ENCODE measurements at regions not wholly inside any gene's neighbourhood (a gene's known extent, or its start where the extent isn't known, plus 50 kb on each side); places are given as distances from the start of the nearest gene placed in this dataset.
A peak's percentile ranks its signal among the peaks of the same experiment; 100 is the strongest.

DNA sequence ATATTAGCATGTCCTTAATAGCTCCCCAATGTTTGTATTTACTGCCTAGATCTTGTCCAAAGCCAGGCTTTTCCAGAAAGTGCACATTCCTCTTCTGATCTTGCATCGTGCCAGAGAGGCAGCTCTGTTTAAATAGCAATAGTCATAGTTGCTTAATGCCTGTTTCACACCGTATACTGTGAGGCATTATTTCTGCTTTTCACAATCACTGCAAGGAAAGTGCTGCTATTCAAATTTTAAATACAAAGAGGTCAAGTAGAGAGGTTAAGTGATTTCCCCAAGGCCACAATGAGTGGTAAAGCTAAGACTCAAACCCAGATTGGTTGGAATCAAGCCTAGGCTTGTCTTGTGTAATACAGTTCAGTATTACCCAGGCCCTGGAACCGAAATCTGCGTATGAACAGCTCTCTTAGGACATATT lies 153.6 kb downstream of the SNX18 start:
- DNase-seq, result no peak

DNA sequence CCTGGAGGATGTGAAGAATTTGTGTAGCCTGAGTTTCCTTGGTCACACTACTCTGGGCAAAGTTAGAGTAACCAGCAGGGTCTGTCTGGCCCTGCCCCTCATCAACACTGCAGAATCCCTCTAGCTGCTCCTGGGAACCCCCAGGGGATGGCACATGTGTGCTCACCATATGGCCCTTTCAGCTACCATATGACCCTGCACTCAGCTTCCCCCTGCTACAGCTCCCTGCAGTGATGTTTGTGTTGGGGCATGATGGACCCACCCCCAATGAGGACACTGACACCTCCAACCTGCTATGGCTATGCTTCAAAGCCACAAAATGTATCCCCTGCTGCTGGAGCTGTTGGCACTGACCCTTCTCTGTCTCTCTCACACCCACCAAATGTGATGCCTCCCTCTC lies 152.7 kb downstream of the SNX18 start:
- DNase-seq, result no peak

DNA sequence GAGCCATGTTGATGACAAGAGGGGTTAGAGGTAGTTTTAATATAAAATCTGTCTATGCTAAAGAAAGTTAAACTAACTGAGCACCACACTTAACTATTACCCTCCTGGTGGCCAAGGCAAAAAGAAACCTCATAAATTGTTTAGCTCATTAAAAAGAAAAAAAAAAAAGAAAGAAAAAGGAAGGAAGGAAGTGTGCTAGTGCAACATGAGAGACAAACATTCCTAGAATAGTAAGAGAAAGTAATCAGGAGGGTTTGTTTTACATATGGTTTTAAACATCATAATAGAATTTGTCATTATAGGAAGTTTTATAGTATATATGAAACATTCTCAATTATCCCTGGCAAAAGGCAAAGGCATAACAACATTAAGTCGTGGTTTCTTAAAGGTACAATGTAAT lies 152.3 kb downstream of the SNX18 start:
- no peak for DNase-seq

DNA sequence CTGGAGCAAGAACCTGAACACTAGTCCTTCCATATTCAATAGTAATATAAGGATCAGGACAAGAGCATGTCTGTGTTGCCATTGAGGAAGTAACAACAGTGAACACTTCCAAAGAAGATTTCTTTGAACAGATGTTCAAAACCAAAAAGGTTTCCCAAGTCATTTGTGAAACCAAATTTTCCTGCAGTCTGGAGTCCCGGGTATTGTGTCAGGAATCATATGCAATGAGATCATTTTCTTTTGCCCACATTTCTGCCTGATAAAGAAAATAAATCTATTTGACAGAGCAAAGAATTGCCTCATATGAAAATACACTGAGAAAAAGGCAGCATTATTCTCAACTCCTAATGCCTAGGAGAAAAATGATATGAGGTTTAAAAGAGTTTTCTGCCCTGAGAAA lies 151.7 kb downstream of the SNX18 start:
- DNase-seq, result no peak

DNA sequence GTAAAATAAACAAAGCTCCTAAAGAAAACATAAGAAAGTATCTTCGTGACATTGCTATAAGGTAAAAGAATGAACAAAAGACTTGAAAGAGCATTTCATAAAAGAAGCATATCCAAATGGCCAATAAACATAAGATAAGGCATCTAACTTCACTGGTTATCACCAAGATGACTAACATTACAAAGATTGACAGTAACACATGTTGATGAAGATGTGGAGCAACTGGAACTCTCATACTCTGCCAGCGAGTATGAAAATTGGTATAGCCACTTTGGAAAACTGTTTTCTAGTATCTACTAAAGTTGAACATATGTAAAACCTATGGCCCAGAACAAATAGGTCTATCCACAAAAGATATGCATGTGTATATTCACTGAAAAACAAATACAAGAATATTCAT lies 150.5 kb downstream of the SNX18 start:
- no peak for DNase-seq

DNA sequence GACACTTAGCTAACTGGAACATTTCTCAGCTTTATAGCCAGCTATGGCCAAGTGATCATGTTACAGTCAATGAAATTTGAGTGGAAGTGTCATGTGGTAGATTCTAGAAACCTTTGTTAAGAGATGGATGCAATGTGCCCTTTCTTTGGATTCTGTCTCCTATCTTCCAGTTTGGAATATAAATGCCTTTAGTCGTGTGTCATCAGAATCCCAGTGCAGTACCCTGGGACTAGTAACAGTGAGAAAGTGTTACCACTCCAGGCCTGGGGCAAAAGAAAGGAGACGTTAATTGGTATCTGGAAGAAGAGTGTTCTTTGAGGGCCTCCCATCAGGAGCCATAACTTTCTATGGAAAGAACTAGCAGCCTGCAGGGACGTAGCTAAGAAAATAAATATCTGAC lies 149.6 kb downstream of the SNX18 start:
- no peak for DNase-seq

DNA sequence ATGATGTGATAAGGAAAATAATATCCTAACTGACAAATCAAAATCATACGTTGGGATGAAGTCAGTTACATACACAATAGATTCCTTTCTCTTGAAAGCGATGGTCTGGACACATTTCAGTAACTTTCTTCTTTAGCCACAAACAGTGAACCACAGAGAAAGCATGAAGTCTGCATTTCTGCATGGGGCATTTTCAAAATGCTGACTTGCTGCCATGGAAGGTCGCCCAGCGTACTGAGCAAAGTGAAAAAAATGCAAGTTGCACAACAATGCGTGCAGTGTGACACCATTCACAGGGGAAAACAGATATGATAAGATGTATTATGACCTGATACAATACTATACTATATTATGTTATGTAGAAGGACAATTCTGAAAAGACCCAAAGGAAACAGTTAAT lies 146.3 kb downstream of the SNX18 start:
- DNase-seq, result no peak

DNA sequence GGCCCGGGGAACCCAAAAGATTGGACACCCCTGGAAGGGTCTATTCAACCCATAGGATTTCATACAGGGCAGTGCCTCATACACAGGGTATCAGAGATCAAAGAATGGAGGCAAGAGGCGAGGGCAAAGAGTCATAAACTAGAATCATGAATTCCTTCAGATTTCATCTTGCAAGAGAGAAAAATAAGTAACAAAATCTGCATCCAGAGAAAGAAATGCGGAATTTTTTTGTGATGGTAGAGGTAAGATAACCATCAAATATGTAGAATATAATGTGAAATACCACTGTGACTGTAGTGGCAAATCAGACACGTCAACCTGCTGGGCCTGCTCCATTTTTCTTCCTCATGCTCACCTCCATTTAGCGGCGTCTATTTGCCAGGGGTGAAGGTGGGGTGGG lies 143.6 kb downstream of the SNX18 start:
- DNase-seq, result no peak

DNA sequence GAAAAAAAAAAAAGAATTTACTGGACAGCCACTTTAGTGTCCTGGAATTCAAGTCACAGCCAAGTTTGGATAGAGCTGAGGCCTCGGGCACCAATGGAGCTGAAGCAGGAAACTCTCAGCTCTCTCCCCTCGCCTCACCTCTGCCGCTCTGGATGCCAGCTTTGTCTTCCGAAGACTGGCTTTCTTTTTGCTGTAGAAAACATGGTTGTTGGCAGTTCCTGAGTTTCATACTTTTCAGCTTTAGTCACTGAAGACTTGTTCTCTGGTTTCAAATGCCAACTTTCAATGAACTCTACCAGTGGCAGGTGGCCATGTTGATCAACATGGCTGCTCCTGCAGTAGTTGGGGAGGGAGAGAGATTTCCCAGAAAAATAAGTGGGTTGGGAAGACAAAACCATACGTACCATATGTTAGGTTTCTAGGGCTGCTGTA lies 142.2 kb downstream of the SNX18 start:
- DNase-seq, result no peak

DNA sequence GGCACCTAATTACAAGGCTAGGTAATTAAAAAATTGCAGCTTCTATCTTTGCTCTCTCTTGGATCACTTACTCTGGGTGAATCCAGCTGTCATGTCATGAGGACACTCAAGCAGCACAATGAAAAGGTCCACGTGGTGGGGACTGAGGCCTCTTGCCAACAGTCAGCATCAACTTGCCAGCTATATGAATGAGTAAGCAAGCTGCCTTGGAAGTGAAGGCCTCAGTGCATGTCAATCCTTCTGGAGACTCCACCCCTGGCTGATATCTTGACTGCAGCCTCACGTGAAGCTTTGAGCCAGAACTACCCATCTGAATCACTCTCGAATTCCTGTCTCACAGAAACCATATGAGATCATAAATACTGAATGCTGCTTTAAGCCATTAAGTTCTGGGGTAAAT lies 140.5 kb downstream of the SNX18 start:
- no peak for DNase-seq

DNA sequence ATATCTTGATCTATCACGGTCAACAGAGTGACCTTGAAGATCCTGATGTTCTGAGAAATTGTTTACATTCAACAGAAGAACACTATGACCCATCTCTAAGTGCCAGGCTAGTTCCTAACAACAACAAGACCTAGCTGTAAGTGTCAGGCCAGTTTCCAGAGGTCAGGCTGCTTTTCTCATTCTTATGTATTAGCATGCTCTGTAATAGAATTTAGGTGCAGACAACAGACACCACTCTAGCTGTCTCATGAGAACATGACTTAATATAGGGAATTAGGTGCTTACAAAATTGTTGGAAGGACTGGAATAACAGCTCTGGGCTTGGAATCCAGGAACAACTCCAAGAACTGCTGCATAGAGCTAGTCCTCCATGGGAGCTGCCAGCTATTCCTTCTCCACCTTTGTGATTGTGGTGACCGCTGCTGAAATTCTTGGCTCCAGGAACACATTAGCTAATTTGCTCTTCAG lies 138.7 kb downstream of the SNX18 start:
- DNase-seq, result no peak

DNA sequence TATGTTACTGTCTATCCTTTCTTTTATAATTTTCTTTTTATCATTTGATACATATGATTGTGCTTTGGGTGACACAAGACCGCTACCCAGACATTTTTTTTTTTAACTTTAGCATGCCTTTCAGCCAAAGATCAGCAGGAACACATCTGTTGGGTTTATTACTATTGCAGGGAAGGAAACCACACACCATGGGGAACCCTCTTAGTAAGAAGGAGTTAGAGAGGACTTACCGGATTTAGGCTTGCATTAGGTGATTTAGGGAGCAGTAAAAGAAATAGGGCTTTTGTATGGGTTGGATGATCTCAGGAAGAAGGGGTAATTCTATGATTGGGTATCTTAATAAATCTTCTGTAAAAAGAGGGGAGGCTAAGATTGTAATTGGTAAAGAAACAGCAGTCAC lies 138.2 kb downstream of the SNX18 start:
- DNase-seq, result no peak

DNA sequence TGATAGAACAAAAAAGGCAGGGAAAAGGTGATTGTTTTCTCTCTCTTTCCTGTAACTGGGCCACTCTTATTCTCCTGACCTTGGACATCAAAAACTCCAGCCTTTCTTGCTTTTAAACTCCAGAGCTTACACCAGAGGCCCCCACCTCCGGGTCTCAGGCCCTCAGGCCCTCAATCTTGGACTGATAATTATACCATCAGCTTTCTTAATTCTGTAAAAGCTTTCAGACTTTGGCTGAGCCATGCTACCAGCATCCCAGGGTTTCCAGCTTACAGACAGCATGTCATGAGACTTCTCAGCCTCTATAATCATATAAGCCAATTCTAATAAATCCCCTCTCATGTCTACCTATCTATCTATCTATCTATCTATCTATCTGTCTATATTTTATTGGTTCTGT lies 137.7 kb downstream of the SNX18 start:
- DNase-seq, result no peak

DNA sequence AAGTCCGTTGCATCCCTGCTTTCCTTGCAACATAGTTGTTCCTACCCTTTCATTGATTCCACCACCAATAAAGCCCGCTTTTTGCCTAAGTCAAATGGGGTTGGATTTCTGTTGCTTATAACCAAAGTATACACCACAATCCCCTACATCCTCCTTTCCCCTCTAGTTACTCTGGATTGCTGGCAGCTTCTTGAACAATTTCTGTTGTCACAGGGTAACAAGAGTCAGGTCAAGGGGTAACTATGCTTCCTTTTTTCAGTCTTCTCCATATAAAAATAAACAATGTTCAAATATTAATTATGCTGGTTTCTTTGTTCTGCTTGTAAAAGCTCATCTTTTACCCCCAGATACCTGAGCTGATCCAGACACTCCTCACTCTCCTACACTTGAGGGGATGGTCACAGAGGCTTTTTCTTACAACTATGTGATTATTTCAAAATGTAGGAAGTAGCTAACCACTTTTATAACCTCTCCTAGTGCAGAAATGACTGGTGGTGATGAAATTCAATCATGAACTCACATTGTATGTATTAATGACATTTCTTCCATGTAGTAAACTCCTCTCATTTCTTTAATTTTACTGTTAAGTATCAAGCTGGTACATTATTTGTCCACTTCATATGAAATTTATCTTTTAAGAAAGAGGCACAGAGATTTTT lies 136.5 kb downstream of the SNX18 start:
- no peak for DNase-seq

DNA sequence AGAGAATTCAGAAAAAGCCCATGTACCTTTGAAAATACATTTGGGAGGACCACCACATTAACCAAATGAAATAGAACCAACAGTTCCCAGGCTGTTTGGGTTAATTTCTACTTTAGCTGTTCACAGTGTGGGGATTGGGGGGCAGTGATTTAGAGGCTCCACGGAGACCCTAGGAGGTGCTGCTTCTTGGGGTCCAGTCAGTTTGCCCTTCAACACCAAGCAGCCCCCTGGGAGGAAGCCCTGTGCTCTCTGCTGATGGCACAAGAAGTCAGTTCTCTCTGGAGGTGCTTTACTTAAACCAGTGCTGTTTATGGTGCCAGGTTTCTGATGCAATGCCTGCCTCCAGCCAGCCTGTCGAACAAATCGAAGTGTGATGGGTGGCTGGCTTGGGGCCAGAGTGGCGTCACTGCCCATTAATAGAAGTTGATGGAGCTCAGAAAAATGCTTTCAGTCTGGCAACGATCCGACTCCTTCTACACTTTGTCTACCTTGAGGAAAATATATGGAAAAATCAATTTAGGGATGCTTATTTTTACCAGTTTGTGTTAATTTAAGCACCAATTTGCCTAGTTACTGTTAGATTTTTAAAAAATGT lies 134.0 kb downstream of the SNX18 start:
- no peak for DNase-seq

DNA sequence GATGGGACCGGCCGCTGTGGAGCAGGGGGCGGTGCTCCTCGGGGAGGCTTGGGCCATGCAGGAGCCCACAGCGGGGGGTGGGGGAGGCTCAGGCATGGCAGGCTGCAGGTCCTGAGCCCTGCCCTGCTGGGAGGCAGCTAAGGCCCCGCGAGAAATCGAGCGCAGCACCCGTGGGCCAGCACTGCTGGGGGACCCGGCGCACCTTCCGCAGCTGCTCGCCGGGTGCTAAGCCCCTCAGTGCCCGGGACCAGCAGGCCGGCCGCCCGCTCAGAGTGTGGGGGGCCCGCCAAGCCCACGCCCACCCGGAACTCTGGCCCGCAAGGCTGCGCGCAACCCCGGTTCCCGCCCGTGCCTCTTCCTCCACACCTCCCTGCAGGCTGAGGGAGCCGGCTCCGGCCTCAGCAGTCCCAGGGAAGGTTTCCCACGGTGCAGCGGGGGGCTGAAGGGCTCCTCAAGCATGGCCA lies 131.5 kb downstream of the SNX18 start:
- DNase-seq, result no peak

DNA sequence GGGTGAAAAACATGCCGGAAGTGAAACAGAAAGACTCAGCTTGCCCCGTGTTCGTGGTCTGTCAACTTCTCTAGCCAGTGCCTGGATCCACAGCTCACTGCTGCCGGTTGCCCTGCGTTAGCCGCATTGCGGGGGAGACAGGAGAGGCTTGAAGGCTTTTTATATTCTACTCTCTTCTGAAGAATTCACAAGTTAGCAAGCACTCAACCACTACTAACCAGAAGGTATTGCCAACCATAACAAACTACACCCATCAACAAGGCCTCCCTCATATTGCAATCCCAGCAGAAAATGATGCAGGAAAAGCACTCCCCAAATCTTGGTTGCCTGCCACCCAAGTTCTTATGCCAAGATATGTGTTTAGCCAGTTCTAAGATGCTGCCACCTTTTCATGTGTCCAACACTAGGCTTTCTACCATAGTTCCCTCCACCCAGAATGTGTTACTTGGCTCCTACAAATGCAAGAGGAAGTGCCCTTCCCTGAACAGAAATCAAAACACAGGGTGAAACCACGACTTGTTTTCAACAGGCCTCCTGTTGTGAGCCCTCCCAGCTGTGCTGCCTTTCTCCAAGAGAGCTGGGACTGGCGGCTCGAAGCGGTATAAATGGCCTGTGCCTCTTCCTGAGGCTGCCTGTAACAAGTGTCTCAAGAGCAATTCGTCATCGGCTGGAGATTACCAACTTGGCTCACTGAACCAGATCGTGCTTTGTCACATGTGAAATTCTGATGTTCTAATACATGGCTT lies 129.0 kb downstream of the SNX18 start:
- peak; percentile 73 for DNase-seq

DNA sequence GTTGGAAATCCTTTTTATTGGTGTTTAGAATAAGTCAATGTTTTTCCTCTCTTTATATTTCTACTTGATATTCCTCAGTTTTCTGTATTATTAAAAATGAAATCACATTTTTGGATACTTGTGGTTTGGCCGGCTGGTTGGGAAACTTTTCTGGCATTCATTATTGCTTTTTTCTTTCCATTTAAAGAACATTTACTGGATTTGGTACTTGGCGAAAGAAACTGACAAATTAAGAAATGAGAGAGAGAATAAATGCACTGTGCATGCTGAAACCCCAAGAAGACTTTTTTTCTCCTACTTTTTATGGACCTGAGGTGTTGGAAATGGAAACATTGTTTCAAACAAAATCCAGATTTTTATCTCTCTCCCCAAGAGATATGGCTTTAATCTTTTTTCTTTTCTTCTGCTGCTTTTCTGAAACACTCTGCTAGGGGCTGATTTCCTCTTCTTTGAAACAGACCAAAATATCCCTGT lies 128.4 kb downstream of the SNX18 start:
- DNase-seq, result no peak

DNA sequence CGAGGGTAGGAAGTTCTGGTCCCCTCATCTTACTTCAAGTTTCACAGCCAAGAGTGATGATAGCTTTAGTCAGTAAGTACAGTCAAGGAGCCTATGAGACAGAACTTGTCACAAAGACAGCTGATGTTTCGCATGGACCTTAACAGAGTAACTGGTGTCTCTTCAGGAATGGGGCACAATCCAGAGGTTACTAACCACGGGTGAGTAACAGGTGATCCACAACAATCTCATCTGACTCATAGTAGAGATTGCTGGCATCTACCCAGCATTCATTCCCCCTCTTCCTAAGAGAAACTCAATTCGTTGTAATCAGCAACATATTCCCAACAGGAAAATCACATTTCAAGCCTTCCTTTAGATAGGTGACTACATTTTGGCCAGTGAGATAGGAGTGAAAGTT lies 126.7 kb downstream of the SNX18 start:
- no peak for DNase-seq

DNA sequence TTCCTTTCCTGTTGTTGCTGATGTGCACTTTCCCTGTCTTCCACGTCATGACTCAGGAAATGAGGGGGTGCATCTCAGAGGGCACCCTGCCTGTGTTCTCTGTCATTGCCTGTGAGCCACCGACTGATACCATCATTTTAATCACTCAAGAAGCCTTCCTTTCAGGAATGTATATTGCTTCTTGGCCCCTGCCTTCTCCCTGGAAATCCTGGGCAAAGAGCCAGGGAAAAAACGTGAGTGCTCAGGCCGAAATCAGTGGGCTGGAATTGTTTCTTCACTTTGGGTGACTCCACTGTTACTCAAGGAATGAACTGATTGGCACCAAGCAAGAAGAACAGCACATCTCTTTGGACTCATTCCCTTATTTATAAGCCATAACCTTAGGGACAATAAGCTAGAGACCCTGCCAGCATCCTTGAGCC lies 126.1 kb downstream of the SNX18 start:
- DNase-seq, result no peak

DNA sequence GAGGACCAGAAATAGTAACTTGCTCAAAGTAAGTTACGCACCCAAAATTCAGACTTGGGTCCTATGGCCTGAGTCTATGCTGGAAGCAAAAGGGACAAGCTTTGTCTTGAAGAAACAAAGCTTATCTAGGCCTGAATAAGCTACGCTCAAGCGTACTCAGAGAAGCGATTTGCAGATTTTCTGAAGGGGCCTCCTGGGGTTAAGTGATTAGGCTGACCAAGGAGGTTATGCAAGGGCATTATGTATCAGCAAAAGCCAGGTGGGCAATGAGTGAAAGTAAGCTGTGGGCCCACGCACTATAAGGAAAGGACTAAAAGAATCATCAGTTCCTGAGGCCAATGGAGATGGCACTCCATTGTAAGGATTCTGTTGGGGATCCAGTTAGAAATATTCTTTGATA lies 122.1 kb downstream of the SNX18 start:
- DNase-seq, result no peak

DNA sequence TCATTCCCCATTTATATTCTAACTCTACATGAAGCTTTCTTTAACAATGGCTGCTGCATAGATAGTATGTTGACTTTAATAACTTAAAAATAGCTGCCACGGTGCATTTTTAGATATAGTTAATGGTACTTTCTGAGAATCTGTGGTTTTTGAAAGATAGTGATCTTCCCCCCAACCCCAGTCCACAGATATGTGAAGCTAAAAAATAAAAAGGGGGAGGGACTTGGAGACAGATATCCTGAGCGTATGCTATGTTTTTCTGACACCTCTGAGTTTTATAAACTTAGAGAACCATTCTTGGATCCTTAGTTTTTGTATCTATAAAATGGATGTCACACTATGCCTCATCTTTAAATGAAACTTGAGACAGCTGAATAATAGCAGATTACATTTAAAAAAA lies 120.5 kb downstream of the SNX18 start:
- no peak for DNase-seq

DNA sequence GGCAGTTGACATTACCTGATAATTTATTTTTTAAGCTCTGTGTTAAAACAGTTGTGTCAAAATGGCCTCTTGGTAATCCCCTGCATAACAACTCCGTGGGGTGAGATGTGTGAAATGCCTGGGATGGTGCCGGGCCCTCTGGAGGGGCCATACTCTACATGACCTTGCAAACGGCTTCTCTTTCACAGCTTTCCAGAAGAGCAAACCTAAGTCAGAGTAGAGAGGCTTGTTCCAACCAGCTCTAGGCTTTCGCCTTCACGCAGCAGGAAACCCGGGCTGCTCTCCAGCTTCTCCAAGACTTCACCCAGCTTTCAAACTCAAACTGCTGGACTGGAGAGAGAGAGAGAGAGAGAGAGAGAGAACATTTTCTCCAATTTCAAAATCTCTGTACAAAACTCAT lies 120.1 kb downstream of the SNX18 start:
- no peak for DNase-seq

DNA sequence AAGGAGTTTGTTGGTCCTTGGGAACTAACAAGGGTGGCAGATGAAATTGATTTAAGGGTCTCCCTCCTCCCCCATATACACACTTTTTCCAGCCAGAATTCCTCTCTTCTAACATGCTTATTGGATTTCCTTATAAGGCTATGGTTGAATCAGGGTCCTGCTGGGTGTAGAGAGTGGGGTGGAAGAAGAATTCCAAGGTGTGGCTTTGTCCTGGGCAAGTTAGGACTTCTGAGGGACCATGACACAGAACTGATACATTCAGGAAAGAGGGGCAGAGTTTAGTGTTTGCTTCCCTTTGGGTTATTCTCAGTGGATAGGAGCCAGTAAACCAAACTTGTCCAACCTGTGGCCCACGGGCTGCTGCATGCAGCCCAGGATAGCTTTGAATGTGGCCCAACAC lies 116.5 kb downstream of the SNX18 start:
- no peak for DNase-seq

Measured in stimulated activated CD4-positive, alpha-beta T cell treated with anti-CD3 and anti-CD28 coated beads, Interleukin-1b, Interleukin-23, amount 100 ng/mL, for 48 hours (primary cell).